SKM-1 (cell line): ENCODE measurements at regions not wholly inside any gene's neighbourhood (a gene's known extent, or its start where the extent isn't known, plus 50 kb on each side); places are given as distances from the start of the nearest gene placed in this dataset.
"Not testable (repeated sequence)": the region's sequence is repeated elsewhere in the genome, so short reads cannot be mapped to it uniquely, and the experiment has no call there.

Source experiments
- DNase-seq: peaks from one replicate; lab custom pipeline; 2025; ENCODE audit not compliant: unreplicated experiment; lab: John Stamatoyannopoulos, UW

DNA sequence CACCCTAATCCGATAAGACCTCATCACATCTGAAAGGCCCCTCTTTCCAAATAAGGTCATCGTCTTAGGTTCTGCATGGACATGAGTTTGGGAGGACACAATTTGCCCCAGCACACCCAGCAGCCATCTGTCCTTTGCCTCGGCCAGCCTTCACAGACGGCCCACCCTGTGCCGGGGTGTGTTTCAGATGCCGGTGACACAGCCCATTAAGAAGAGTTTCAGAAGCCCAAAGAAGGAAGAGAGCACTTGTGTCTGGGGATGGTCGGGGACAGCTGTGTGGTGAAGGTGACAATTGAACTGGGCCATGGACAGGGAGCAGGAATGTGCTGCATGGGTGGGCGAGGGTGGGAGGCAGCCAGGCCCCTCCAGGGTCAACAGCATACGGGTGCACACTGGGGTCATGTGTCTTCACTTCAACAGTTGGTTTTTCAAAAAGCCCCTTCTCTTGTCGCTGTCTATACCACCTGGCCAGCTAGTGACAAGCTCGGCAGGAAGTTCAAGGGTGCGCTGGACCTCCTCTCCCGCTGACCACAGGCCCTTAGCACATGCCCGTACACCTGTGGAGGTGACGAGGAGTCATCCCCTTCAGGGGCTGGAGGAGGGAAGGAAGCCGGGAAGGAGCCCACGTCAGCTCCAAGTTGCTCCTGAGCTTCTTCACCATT is 183.1 kb downstream of the C16orf95 start:
- no peak for DNase-seq

DNA sequence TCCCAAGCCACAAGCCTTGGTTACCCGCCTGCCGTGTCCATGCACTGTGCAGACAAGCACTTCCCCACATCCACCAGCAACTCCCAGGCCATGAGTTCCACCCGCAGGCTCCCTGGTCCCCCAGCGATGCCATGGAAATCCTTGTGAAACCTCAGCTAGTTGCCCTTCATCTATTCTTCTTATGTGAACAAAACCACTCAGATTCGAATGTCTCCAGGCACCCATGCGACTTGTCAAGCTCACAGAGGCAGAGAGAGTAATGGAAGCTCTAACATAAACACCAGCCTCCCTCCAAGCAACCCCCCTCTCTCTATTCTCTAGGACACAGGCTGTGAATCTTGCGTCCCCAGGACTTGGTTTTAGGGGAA is 182.6 kb downstream of the C16orf95 start:
- DNase-seq = no peak

- DNase-seq = no peak
These were observed 181.8 kb downstream of the C16orf95 start for GRCh38 chr16:87135246-87136030.

DNA sequence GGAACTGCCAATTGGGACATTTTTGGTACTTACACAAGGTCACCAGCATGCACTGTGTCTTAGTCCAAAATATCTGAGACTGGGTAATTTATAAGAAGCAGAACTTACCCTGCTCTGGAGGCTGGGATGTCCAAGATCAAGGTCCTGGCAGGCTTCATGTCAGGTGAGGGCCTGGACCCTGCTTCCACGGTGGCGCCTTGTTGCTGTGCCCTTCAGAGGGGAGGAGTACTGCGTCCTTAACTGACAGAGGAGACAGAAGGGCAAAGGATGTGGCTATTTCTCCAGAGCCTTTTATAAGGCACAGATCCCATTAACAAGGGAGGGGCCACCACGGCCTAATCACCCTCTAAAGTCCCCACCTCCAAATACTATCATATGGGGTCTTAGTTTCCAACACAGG is 178.9 kb downstream of the C16orf95 start:
- DNase-seq = no peak

- DNase-seq = no peak
These were observed 178.4 kb downstream of the C16orf95 start for GRCh38 chr16:87138738-87139267.

DNA sequence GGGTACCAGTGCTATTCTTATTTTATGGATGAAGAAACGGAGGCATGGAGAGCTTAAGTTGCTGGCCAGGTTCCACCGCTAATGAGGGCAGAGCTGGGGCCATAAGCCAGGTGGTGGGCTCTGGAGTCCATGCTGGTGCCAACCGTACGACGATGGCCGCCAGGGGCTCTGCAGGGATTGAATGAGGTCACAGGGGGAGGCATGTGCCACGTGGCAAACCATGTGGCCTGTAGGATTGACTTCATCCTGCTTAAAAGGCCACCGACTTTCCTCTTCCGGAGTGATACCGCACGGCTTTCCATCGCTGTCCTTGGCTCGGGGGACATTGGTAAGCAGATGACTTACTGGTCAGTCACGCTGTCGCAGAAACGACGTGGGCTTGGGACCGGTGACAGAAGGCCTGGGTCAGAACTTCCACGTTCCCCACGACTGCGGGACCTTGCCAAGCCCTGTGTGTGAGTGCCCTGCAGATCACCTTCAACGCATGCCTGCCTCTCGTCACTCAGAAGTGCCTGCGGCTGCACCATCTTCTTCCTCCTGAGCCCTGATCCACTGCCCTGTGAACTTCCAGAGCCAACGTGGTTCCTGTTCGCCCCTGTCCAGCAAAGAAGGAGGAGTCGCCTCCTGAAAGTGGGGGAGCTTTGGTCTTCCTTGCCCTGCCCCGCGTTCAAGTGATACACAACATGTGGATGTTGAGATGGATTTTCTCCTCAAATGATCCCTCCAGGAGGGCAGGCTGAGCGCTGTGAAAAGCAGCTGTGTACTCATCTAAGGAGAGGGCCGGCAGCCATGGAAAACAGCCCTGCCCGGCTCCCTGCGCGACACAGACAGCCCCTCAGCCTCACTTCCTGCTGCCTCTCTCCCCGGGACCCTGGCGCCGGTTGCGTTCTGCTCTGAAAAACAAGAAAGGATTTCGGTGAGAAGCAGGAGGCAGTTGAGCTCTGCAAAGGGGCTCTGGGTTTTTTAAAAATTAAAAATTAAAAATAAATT is 176.7 kb downstream of the C16orf95 start:
- DNase-seq = no peak

DNA sequence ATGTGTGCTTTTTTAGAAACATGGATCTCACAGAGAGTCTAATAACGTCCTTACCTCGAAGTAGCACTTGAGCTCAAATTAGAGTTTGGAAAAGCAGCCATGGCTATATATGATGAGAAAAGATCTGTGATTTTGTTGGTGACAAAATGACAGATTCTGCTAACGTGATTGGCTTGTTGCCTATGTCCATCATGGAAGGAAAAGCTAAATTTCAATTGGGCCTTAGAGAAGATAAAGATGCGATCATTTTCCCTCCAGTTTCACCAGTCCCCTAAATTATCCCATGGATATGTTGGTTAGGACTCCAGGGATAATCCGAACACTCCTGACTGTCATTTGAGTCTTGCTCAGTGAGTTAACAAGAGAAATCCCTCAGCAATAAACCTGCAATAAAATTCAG is 175.8 kb downstream of the C16orf95 start:
- no peak for DNase-seq

DNA sequence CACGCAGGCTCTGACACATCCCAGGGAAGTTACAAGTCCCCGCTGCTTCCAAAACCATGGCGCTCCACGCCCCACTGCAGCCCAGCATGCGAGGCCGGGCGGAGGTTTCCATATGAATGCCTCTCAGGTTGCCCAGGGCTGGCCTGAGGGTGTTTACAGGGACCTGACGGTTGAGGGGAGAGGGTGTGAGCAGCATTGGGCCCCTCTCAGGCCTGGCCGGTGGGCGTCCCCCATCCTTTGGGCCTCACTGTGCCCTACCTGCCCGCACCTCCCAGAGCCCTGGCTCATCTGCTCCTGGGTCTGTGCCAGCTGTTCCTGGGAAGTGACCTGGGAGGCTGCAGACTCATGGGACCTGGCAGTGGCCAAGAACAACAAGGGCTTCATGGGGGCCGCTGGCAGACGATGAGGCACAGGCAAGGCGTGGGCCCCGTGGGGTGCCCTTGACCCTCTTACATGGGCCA is 173.5 kb downstream of the C16orf95 start:
- DNase-seq = no peak

GRCh38 chr16:87144232-87144631 is 173.0 kb downstream of the C16orf95 start:
- no peak for DNase-seq

GRCh38 chr16:87145181-87146176 is 171.7 kb downstream of the C16orf95 start:
- no peak for DNase-seq

DNA sequence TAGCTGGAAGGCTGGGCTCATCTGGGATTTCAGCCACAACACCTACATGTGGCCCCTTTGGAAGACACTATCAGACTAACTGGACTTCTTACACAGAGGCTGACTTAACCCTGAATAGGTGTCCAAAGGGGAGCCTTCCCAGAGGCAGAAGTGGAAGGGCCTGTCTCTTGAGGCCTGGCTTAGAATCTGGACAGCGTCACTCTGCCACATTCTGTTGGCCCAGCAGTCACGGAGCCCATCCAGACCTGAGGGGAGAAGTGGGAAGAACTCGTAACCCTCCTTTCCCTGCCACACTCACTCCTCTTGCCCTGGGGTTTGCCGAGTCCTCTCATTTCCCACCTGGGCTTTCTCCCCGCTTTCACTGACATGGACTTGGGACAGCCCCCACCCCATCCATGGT is 170.5 kb downstream of the C16orf95 start:
- no peak for DNase-seq

- no peak for DNase-seq
These were observed 168.1 kb downstream of the C16orf95 start for GRCh38 chr16:87149051-87149450.

DNA sequence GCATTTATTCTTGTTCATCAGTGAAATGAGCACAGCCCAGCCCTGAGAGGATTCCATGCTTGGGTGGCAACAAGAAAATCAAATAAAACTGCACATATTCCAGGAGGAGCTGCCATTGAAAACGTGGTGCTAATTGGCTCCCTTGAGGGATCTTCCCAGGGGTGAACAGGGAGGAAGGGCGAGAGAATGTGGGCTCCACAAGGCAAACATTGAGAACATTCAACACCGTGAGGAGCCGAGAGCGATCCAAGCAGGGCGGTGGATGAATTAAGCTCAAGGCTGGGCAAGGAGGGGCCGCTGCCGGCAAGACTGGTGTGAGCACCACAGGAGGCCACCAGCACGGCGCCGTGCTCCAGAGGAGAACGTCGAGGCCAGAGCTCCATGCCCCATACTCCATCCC is 166.9 kb downstream of the C16orf95 start:
- no peak for DNase-seq

- DNase-seq = no peak
These were observed 166.4 kb downstream of the C16orf95 start for GRCh38 chr16:87150681-87151280.

DNA sequence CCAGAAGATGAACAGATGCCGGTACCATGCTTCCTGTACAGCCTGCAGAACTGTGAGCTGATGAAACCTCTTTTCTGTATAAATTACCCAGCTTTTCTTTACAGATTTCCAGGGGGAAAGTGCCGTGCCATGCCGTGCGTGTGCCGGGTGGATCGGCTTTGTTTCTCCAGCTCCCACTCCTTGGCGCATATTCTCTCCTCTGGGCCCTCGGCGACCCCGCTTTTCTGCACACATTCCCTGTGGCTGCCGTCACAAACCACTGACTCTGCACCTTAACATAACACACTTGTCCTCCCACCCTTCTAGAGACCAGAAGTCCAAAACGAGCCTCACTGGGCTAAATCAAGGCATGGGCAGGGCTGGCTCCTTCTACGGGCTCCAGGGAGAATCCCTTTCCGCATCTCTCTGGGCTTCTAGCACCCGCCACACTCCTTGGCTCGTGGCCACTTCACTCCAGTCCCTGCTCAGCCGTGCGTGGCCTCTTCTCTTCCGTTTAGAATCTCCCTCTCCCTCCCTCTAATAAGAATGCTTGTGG is 164.9 kb downstream of the C16orf95 start:
- DNase-seq = no peak

DNA sequence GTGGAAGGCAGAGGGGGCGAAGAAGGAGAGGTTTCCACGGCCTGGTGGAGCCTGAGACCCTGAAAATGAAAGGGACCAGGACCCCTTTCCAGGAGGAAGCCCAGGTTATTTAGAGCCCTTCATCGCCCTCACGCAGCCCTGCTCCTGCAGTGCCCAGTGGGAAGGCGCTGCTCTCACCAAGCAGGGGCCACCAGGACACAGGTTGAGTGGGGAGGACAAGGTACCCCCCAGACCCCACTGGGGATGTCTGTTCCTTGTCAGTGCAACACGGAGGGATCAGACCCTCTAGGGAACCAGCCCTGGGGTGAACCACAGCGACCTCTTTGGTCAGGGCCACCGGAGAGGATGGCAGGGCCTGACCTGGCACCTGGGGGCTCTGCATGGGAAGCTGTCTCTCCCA is 163.9 kb downstream of the C16orf95 start:
- no peak for DNase-seq

DNA sequence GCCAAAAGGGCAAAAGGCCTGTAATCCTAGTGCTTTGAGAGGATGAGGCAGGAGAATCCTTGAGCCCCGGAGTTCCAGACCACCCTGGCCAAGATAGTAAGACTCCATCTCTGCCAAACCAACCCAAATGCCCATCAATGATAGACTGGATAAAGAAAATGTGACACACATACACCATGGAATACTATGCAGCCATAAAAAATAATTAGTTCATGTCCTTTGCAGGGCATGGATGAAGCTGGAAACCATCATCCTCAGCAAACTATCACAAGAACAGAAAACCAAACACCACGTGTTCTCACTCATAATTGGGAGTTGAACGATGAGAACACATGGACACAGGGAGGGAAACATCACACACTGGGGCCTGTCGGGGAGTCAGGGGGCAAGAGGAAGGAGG is 161.9 kb downstream of the C16orf95 start:
- DNase-seq = not testable (repeated sequence)

GRCh38 chr16:87156195-87156594 is 161.0 kb downstream of the C16orf95 start:
- DNase-seq = no peak

DNA sequence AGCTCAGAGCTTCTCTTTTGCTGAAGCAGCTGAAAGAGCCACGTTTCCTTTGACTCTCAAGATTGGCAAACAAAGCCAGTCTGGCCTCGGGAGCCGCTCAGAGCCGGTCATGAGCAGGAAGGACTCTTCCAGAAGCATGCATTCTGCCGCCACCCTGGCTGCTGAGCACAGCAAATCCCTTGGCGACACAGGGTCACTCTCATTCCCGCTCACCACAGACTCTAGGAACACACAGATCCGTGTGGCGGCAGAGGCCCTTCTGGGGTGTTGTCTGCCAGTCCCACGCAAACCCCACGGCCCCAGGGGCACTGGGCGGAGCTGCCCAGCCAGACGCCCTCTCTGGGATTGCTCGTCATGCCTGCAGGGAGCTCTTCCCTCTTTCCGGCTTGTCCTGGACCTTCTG is 157.0 kb downstream of the C16orf95 start:
- DNase-seq = no peak
